ENCODE measurements at regions not wholly inside any gene's neighbourhood (a gene's known extent, or its start where the extent isn't known, plus 50 kb on each side); places are given as distances from the start of the nearest gene placed in this dataset.

DNA sequence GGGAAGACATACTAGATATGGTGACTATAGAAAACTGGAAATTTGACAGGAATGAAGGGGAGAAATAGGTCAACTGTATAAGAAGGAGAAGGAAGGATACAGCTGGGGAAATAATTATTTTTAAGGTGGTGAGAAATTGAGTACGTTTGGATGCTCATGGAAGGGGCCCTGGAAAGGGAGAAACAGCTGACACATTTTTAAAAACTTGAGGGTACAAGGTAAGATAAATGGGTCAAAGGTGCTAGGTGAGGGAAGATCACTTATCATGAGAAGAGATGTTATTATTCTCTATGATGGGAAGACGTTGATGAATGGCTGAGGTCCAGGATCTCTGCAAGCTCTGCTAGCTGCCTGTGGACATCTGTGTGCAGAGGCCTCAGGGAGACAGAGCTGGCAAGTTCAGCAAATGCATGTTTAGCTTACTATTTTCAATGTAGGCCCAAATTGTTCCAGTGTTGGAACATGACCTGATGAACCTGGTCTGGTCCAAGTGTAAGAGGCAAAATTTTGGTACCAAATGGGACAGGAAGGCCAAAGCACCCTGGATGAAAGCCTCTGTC is 181.7 kb downstream of the MTRR start:
- DNase-seq = no peak

DNA sequence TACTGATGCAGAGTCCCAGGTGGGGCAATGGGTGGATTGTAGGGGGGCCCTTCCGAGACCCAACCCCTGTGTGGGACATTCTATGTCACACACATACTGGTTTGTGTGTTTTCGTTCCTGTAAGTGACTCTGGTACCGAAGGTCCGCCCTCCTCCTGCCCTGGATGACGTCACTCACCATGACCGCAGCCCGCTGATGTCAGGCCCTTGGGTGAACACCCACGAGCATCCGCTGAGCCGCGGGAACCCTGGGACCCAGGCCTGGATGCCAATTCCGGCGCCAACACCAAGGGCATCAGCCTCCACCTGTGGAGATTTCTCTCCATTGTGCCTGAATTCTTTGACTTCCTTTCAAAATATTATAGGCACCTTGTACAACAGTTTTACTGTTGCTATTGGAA is 184.3 kb downstream of the MTRR start:
- no peak for DNase-seq

DNA sequence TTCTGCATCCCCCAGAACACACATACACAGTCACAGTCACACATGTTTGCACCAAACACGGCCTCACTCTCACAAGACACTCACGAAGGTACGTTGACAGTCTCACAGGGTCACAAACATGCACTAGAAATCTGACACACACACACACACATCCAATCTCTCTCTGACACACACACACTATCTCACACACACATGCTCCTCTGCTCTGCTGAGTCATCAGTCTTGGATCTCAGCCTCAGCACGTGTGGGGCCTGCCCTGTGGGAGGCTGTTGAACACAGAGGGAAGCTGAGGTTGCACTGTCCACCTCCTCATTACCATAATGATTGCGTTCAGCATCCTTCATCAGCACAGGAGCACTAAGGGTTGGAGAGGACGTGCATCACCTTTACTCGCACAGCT is 188.8 kb downstream of the MTRR start:
- no peak for DNase-seq

GRCh38 chr5:8058616-8059190 is 189.8 kb downstream of the MTRR start:
- DNase-seq = no peak

DNA sequence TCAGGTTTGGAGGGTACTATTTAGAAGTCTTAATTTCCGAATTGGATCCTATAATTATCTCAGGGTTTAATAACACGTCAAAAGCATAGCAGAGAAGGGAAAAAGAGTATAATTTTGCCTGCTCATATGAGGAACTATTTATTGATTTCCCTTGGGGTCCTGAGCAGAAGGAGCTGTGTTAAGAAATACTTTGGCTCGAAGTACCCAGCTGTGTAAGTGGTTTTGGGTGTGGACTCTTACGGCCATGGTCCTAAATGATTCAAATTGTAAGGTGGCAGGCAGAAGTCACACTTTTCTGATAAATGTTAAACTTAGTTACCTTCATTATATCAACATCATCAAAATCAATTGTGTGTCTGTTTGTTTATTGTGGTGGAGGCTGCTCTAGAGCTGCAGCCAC is 190.4 kb downstream of the MTRR start:
- no peak for DNase-seq

GRCh38 chr5:8060235-8060952 is 191.4 kb downstream of the MTRR start:
- DNase-seq = no peak

DNA sequence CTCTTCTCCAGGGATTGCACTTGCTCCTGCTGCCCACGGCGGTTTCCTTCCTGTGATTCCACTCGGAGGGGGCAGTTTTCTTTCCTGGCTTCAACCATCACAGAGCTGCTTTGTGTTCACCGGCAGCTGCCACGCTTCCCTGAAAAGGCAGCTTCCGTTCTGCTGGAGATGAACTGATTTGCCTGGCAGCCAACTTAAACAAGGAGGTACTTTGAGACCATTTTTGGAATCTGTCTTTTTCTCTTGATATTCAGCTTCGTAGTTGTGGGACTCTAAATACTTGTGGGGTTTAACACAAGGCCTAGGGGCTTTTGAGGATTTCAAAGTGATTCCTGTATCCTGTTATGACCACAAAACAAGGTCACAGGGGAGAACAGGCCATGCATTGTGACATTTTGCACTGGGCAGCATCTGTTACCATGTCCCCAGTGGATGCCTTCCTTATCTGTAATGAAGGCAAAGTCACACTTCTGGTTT is 192.0 kb downstream of the MTRR start:
- no peak for DNase-seq

DNA sequence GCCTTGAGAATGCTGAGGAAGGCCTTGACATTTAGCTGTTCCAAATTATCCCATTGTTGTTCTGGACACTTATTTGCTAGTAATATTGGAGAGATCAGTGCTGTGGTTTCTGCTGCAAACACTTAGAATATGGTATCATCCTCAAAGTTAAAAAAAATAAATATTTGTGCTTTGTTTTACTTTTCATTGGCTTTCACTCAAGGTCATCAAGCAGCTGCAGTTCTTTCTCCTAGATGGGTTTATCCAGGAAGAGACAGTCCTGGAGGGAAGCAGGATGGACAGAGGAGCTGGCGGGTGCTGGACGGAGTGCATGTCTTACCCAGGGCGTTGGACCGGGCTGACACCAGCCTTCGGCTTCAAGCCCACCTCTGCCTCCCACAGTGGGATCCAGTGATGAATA is 193.6 kb downstream of the MTRR start:
- no peak for DNase-seq

GRCh38 chr5:8068078-8068477 is 199.1 kb downstream of the MTRR start:
- DNase-seq = no peak

GRCh38 chr5:8070138-8070537 is 201.2 kb downstream of the MTRR start:
- no peak for DNase-seq

DNA sequence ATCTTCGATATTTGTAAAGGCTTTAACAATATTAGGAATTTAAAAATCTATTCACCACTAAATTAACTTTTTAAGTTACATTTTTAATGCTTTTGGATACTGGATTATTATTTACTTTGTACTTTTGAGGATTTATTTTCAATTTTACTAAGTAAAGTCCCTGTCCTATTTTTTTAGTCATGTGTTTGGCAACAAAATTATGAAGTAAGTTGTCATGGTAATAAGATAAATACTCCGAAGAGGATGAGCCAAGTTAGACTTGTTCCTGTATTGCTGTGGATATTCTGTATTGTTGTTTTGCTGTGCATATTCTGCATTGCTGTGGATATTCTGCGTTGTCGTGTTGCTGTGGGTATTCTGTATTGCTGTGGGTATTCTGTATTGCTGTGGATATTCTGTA is 210.1 kb downstream of the MTRR start:
- DNase-seq = no peak

DNA sequence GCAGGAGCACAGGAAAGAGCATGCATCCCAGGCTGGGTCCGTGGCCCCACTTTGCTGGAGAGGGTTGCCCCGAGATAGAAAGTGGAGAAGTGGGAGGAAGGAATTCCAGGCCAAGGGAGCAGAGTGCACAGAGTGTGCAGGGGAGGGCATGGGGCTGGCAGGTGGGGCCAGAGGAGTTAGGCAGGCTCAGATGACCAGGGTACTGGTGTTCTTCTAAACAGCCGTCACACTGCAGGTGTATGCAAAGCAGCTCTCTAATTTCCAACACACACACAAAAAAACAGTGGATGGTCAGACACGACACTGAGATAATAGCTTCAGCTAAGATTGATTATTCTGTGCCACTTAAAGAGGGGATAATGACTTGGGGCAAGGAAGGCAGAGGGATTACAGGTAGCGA is 212.2 kb downstream of the MTRR start:
- DNase-seq = no peak

- no peak for DNase-seq
Measured at GRCh38 chr5:8093669-8094068, 224.7 kb downstream of the MTRR start.

GRCh38 chr5:8094304-8094703 is 225.4 kb downstream of the MTRR start:
- DNase-seq = no peak

DNA sequence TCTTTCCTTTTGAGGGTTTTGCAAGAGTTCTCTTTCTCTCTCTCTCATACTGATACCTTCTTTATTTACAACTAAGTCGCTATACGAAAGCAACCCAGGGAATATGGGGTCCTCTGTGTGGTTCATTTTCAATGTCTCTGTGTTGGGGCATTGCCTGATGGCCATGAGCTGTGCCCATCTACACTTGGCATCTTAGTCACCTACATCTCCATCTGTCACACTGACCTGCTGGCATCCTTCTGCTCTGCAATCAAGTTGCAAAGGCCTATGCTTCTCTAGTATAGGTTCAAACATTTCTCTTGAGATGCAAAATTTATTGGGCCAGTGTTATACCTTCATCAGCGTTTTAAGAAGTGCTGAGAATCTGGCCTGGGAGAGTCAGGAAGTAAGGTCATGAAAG is 228.2 kb downstream of the MTRR start:
- no peak for DNase-seq

DNA sequence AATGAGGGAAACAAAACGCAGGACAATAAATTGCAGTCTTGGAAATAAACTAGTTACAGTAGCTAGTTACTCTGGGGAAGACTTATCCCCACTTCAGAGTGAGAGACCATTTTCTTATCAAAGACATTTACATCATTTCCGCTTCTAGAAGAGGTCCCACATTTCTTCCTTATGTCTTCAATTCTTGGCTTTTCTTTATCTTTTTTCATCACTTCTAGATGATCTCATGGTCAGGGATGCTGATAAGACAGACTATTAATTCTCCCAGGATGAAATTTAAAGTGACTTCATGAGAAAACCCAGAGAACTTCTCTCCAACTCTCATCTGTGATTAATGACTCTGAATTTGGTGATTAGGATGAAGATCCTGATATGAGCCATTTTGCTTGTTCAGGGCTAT is 229.1 kb downstream of the MTRR start:
- DNase-seq = no peak

DNA sequence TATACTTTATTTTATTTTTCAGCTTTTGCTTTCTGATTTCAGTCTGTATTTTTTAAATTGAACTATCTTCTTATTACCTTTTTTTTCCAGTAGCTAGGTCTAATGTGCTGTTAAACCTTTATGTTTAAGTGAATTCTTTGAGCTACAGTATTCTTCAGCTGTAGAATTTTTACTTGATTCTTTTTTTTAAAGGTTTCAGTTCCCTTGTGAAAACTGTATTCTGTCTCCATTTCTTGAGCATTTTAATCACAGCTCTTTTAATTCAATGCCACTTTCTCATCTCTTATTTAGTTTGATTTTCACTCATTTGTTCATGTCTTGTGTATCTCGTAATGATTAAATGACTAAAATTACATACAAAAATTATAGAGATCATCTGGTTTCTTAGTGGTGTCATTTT is 233.8 kb downstream of the MTRR start:
- no peak for DNase-seq

DNA sequence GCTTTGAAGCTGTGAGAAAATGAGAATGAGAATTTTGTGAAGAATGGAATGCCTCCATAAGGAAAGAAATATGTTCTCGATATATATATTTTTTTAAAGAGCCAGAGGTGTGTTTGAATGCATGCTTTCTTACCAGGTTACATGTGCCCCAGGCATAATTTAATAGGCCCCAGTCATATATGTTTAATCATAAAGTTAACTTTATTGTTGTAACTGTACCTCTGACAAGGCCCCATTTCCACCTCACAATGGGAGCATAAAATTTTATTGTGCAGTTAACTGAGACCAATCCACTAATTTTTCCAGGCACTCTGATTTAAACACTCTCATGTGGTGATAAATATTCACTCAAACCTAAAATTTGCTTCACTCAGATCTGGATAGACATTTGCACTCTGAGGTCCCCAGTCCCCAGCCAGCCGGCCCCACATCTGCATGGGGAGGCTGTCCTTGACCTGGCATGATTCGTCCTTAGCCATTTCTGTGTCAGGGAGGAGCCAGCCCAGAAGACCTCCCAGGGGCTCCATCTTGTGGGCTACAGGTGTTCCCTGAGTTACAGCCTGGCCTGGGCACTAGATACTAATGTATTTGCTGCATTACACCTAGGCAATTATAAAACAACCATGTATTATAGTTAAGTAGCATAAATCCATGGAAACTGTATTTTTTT is 245.8 kb downstream of the MTRR start:
- no peak for DNase-seq

- no peak for DNase-seq
Measured at GRCh38 chr5:8123559-8123958, 254.6 kb downstream of the MTRR start.

DNA sequence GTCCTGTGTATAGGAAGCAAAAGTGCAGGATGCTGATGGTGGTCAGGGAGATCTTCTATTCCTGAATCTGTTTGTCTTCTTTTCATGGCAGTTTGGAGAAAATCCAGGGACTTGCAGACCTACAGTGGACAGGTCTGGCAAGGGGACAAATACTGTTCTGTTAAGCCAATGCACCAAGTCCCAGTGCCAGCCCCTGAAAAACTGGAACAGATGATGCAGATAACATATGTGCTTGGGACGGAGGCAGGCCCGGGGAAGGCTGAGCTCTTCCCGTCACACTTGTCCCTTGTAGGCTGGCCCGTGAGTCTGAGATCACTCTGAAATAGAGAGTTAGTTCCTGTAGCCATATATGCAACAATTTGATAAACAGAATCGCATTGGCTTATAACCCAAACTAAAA is 265.7 kb downstream of the MTRR start:
- no peak for DNase-seq

DNA sequence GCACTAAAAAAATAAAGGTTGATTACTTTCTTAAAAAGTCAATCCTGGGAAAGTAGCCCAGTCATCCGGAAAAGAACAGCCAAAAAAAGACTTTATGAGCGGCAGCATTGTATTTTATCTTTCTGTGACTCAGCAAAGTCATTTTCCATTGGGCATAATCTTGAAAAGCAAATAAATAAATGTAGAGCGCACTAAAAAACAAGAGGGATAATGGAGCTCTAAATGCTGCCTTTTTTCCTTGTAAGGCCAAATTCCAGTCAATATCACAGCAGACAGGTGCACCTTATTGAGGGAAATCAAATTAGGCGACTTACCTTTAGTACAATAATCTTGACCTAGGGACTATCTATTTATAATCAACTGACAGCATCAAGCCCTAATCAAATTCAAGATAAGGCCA is 266.8 kb downstream of the MTRR start:
- no peak for DNase-seq

DNA sequence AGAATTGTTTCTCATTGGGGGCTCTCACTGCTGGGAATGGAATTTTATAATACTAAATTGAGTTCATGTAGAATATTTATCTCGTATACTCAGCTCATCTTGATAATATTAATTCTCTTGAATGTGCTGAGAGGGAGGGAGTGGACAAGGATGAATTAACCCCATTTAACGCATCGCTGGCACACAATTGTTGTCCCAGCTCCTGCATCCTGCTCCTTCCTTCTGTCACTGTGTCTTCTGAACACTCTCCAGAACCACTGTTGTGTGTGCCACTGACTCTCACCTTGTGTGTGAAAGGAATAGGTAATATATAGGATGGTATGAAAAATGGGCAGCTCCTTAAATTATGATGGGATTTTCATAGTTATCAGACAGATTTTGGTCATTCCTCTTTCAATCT is 267.3 kb downstream of the MTRR start:
- no peak for DNase-seq

DNA sequence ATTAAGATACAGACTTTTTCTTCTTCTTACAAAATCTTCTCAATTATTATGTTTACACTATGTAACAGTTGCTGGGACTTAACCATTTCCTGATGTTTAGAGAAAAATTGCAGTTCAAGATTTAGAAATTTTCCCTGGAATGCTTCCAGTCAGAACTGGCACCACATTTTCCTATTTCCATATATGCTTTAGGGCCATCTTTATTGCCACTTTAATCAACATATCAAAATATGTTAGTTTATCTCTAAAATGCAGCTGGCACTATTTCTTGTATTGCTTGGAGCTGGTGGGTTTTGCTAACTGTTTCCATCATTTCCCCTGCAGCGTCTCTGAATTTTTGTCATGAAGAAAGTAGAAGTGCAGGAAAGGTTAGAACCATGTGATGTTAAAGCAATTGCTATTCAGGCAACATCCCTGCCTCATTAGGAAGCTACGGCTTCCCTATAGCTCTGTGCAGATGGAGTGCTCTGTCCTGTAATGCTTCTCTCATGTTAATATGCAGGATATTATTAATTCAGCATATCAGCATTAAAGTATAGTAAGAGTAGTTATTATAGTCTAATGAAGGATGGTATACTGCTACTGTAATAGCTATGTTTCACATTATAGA is 269.1 kb downstream of the MTRR start:
- no peak for DNase-seq

- no peak for DNase-seq
Measured at GRCh38 chr5:8138884-8139283, 269.9 kb downstream of the MTRR start.

Measured in activated CD4-positive, alpha-beta T cell treated with anti-CD3 and anti-CD28 coated beads, Interleukin-2, amount 50 U/mL, for 1 hour (primary cell).